ENCODE measurements at regions not wholly inside any gene's neighbourhood (a gene's known extent, or its start where the extent isn't known, plus 50 kb on each side); places are given as distances from the start of the nearest gene placed in this dataset.

DNA sequence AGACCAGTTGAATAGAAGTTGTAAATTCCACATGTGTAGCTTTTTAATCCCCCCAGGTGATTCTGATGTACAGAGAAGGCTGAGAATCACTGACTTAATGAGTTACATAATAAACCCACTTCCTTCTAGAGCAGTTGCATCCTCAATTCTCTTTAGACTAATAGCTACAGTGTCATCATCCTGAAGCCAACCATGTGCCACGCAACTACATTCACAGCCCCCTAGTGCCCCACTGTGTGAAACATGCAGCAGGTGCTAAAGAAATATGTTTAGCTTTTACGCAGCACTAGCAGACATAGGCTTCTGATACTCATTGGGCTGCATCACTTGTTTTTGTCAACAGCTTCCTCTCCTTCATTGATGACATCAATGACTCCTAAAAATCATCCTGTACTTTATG, 1168.3 kb downstream of the BCL11B start:
- DNase-seq (ENCODE audit: low read depth, low spot score), result no peak

DNA sequence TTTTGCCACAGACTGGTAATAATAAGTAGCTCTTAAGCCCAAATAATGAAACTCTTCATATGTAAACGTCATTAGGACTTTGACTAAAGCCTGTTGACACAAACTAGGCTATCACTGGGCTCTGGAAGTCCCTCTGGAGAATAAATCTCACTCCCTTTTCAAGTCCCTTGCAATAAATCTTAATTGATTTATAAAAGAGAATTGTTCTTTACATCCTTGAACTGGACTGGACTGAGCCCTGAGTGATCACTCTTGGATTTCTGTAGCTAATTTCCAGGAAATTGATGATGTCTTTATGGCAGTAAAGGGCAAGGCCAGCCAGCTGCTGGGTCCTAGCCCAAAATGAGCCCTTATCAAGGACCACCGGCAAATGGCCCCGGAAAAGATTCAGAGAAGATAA, 1162.7 kb downstream of the BCL11B start:
- no peak for DNase-seq (ENCODE audit: low read depth, low spot score)

DNA sequence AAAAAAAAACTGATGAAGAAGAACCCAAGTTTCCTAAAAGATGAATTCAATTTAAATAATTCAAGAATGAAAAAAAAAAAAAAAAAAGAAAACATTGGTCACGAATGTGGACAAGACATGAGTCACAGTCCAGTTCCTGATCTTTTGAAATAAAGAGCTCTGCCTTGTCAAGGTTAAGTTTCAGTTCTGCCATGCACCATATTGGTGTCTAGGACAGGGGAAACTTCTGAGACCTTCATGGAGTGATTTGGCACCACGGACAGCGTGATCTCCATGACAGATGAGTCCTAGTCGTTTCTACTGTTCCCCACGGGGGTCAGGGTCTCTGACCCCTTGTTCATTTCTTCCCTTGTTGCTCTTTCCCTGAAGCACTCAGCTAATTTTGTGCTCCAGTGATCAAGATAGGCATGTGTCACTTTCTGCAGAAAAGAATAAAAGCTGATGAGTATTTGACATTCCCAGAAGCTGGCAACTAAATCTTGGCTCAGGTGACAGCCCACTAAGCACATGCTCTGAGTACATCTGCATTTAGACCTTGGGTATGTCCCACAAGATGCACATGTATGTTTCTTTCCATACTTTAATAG, 1159.7 kb downstream of the BCL11B start:
- DNase-seq (ENCODE audit: low read depth, low spot score), result no peak

DNA sequence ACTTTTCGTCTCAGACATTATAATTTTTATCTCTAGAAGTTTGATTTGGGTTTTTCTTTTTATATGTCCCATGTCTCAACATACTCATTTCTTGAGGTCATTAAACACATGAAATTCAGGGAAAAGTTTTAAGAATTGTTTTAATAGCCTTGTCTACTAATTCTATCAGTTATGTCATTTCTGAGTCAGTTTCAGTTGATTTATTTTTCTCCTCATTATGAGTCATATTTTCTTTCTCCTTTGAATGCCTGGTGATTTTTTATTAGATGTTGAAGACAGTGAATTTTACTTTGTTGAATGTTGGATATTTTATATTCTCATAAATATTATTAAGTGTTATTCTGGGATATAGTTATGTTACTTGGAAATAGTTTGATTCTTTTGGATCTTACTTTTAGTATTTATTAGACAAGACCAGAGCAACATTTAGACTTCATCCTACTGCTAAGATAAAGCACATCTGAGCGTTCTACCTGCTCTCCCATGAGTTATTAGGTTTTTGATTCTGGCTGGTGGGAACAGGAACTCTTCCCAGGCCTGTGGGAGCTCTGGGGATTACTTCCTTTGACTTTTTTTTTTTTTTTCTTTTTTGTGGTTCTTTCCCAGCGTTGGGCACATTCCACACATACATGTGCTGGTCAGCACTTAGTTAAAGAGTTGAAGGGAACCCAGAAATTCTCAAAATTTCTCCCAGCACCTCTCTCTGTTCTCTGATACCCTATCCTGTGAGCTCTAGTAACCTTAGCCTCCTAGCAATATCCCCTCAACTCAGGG, 1157.7 kb downstream of the BCL11B start:
- no peak for DNase-seq (ENCODE audit: low read depth, low spot score)

DNA sequence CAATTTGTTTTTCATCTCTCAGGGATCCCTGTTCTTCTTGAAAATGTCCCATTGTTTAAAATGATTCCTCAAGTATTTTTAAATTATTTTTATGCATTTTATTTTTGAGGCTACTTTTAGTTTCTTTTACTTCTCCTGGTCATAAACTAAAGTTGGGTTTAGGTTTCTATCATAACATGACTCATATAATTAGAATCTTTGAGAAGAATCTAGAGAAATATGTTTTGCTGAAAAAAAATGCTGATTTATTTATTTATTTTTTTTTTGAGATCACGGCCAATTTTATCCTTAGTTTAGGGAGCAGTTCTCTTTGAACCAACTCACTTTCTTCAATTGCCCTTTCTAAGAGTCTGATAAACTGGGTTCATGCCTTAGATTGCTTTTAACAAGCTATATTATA, 1157.1 kb downstream of the BCL11B start:
- no peak for DNase-seq (ENCODE audit: low read depth, low spot score)

DNA sequence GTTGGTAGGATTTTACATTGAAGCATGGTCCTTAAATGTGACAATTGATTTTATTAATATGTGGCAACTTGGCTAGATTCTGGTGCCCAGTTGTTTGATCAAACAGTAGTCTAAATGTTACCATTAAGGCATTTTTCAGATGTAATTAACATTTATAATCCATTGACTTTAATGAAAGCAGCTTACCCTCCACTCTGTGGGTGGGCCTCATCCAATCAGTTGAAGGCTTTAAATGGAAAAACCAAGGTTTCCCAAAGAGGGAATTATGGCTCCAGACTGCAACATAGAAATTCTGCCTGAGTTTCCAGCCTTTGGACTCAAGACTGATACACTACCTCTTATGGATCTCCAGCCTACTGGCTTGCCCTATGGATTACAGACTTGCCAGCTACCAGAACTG, 1153.2 kb downstream of the BCL11B start:
- DNase-seq (ENCODE audit: low read depth, low spot score), result no peak

DNA sequence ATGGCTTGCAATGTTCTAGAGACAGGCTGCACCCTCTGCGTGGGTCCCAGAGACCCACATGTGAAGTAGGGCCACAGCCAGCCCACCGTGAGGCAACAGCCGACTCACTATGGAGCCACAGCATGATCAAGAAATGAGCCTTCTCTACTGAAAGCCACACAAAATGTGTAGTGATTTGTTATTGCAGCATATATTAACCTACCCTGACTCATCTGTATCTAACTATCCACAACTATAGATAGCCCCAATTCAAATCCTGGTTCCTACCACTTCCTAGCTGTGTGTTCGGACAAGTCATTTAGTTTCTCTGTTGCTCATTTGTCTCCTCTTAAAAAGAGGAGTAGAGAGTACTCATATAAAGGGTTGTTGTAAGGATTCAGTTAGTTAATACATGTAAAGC, 1152.3 kb downstream of the BCL11B start:
- DNase-seq (ENCODE audit: low read depth, low spot score), result no peak

DNA sequence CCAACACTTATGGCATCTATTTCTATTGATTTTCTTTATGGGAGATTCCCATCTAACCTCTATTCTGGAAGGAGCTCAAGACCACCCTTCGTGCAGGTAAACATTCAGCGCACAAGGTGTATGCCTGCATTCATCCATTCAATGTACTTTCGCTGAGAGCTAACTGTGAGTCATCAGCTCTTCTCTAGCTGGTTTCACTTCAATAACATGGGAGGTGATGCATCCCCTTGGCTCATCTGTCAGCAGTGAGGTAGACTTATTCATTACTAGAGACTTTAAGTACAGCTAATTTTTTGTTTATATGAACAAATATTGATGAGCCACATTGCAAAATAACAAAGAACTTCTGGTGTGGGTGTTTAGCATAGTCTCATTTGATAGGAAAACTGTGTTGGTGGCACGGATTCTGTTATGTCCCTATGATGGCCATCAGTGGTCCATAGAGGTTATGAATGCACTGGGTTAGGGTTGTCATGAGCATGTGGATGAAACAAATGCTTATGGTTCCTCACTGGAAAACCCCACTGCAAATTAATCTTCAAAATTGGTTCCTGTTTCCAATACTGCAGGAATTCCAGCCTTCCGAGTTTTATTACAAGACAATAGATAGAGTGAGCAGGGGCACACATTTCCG, 1151.0 kb downstream of the BCL11B start:
- no peak for DNase-seq (ENCODE audit: low read depth, low spot score)

DNA sequence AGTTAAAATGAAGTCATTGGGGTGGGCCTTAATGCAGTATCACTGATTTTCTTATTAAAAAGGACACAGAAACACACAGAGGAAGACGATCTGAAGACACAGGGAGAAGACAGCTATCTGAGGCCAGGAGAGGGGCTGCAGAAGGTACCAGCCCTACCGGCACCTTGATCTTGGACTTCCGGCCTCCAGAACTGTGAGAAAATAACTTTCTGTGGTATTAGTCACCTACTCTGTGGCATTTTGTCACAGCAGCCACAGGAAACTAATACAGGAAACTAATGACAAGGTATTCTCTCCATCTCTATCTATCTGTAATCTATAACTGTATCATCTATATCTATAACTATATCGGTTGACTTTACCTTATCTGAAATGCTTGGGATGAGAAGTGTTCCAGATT, 1149.5 kb downstream of the BCL11B start:
- DNase-seq (ENCODE audit: low read depth, low spot score), result no peak

DNA sequence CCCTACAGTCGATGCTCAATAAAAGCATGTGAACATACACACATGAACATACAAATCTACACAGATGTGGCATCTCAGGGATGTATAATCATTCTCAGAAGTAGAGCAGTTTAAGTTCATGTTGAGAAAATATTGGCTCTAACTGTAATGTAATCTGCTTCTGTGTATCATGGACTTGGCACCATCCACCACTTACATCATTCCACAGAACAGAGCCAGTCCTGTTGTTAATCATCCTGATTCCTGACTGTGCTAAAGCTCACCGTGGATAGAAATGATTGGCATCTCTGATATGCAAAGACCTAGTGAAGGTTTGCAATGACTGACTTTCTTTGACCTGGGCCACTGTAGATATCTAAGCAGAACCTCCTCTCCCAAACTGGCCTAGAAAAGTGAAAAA, 1141.3 kb downstream of the BCL11B start:
- DNase-seq (ENCODE audit: low read depth, low spot score), result no peak

DNA sequence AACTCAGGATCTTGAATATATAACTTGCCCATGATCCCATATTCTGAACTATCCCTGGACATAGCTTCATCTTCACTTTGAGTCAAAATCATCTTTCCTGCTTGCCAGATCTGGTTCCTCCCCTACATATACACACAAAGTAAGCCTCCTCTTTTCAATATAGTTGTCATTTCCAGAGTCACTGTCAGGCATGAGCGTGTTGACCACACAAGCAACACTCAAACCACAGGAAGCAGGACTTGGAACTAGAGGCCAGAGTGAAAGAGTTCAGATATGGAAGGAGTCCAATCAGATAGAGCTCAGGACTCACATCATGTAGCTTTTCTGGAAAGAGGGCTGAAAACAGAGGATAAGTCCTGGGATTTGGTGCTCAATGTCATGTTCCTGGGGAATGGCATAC, 1140.6 kb downstream of the BCL11B start:
- DNase-seq (ENCODE audit: low read depth, low spot score), result no peak

DNA sequence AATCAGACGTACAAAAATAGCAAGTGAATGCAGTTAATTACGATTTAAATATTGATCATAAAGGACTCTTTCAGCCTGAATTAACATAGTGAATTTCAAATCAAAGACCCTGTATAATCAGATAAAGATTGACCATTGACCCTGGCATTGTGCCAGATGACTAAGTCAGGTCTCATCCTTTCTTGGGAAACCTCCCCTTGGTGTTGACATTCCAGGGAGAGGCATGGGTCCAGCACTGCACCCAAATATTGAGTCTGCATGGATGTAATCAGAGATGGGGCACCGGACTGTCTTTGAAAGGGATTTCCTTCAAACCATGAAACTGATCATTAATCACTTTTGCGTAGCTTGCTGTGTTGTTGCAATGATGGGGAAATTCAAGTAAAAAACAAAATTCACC, 1138.2 kb downstream of the BCL11B start:
- DNase-seq (ENCODE audit: low read depth, low spot score), result no peak

DNA sequence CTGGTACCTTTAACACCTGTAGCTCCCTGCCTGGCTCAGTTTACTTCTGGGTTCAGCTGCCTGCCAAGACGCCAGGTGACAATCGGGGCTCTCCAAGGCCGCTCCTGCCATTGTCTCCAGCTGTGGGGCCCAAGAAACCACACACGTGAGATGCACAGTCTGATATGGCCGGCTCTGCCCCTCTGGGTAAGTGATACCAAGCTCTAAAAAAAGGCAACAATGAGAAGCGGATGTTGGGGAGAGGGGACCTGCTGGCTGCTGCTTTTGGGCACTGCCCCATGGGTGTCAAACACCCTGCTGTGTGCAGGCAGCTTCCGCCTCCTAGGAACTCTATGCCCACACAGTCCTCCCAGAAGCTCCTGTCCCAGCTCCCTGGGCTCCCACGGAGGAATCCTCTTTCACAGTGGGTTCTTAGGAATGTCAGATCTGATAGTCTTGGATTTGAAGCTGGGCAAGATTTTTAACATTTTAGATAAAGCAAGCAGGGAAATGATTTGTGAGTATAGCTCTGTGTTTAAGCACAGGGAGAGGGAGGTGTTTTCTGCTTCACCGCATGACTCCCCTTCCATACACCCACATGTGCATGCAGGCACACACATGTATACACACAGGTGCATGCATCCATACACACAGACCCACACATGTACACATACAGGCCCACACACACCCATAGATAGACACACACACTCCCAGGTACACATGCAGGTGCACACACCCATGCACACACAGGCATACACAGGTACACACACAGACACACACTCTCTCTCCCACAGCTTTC, 1135.8 kb downstream of the BCL11B start:
- DNase-seq (ENCODE audit: low read depth, low spot score), result no peak

DNA sequence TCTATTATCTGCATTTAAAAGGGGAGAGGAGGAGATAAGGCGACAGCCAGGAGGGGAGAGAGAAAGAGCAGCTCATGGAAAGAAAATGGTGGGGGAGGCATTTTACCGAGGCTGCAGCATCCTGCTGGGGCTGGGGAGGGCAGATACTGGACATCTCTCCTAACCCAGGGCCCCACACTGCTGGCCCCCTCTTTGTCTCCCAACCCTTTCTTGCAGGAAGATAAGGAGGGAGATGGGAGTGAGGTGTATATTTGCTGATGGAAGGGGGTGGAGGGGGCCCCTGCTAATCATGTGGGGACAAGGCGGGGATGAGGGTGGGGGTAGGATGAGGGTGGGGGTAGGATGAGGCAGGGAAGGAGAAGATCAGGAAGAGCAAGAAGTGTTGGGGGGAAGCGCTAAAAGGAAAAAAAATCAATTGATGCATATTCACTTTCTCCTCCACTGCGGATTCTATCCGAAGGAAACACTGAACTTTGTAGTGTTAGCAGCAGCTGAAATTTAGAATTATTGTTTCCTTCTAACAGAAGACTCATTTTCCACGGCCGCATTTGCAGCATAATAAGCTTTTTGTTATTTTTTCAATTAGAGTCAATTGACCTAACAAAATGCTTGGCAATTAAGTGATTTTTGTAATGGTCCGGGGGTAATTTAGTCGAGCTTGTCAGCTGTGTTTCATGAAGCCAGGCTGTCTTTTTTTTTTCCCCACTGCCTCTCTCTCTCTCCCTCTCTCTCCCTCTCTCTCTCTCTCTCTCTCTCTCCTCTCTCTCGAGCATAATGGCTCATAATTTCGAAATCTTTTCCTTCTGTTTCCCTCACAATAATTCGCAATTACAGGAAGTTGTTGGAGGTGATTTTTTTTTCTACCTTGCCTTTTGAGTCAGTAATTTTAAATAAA, 1134.6 kb downstream of the BCL11B start:
- no peak for DNase-seq (ENCODE audit: low read depth, low spot score)

DNA sequence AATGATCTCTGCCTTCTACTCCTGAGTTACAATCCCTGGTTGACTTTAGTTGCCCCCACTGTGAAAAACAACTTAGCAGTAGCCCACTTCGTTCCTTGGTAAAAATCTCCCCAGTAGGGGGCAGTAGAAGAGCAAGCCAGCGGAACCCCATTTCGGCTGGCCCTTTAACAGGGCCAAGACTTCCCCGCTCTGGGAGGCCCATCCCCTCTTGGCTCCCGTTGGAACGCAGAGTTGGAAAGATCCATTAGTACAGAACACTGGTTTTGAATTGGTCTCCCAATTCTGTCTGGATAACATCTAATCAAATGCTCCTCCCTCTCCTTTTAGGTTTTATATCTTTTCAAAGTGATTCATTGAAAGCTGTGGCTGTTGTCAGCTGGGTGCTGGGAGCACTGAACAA, 1133.3 kb downstream of the BCL11B start:
- DNase-seq (ENCODE audit: low read depth, low spot score), result peak; percentile 42

DNA sequence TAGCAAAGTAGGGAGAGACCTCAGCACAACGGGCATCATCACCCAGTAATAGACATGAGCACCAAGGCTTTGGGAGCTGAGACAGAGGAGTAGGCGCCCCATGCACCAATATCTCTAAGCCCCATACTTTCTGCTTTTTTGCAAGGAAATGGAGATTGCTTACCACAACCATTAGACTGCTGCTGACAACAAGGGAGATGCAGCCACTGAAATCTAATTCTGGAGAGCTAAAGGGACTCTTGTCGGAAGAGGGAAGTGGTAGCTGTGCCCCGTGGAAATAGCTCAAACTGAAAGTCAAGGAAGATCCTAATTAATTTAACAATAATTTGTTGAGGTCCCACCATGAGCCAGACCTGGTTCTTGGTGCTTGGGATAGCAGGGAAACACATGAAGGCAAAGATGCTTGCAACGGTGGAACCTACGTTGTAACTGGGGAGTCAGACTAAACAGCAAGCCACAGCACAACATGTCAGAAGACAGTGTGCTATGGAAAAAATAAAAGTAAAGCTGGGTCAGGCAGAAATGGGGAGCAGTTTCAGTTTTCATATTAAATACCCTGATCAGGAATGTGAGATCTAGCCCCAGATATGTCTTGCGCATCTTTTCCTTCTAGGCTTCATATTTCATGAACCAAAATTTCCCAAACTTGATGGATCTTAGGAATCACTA, 1131.0 kb downstream of the BCL11B start:
- DNase-seq (ENCODE audit: low read depth, low spot score), result no peak

DNA sequence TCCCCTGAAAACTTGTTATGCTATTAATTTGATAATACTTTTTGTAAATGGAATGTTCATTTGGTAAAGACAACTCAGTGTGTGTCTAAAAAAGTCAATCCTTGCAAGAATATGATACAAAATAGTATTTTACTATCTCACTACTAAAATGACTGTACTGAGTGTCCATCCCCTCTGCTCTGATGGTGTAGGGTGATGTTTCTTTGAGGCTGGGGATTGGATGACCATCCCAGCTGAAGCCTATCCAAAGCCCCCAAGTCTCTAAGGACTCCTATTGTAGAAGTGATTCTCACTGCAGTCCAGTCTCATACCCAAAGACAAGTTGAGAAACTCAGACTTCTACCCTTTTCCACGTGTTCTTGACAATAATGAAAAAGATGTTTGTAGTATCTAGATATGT, 1128.4 kb downstream of the BCL11B start:
- DNase-seq (ENCODE audit: low read depth, low spot score), result no peak

DNA sequence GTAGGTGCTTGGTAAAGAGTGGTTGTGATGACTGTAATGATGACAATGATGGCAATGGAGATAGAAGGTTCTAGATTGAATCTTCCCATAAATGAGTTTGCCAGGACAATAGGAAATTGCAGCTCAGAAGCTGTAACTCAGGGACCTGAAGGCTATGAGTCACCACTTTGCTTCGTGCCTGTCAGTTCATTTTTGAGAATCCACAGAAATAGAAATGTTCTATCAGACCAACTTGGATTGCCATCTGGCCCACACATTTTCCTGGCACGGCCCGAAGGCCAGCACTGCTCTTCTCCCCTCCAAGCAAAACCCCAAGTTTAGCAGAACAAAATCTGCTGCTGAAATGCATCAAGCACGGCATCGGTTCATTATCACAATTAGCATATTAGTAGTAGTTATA, 1127.0 kb downstream of the BCL11B start:
- DNase-seq (ENCODE audit: low read depth, low spot score), result no peak

DNA sequence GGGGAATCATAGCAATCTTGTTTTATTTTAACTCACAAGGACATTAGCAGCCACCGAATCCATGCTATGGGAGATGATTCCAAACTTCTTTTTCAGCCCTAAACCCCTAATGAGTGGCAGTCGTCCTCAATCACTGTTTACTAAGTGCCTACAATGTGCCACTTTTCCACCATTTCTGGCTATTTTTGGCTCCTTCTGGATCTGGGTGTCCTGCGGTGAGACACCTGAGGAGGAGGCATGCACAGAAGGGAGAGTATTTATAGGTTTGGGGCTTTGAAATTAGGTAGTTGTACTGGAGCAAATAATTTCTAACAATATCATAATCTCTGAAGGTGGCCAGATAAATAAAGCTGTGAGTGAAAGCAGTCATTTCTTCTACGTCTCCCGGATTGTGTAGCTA, 1125.6 kb downstream of the BCL11B start:
- DNase-seq (ENCODE audit: low read depth, low spot score), result no peak

DNA sequence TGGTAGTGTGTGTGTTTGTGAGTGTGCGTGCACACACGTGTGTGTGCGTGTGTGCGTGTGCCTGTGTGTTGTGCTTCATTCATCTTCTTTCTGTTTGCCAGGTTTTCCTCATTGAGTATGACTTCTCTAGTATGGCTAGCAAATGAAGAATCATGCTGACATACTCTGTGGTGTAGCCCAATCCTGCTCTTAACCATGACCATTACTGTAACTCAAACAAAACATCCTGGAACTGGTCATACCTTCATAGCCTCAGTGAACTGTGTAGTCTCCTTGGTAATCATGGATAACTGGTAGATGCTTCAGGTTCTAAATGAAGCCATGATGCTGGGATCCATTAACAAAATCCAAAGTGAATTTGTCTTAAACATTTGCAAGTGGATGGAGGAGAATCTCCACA, 1117.7 kb downstream of the BCL11B start:
- no peak for DNase-seq (ENCODE audit: low read depth, low spot score)

DNA sequence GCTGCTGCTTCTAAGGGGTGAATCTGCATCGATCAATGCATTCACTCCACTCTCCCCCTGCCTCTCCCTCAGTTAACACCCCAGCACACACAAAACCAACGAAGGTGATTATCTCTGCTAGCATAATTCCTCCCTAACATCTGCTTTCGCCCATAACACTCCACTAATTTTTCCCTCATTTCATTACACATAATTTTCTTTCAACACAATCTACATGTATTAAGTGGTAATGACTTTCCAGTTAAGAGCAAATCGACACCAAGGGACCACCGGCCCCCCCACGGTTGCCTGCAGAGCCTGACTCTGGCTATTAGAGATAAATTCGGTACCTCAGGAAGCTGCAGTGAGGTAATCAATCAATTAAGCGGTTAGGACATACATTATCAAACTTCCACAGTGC, 1115.6 kb downstream of the BCL11B start:
- no peak for DNase-seq (ENCODE audit: low read depth, low spot score)
